ENCODE measurements at regions not wholly inside any gene's neighbourhood (a gene's known extent, or its start where the extent isn't known, plus 50 kb on each side); places are given as distances from the start of the nearest gene placed in this dataset.

- TF ChIP-seq GATA3 (IDR thresholded peaks at IDR 0.05; ENCODE audit: low read depth, low read length) = no peak
- no peak for TF ChIP-seq GATA2 (IDR thresholded peaks at IDR 0.05; ENCODE audit: low read depth, low read length)
Measured at GRCh38 chr13:50611117-50611781, 232.2 kb downstream of the DLEU7 start.

DNA sequence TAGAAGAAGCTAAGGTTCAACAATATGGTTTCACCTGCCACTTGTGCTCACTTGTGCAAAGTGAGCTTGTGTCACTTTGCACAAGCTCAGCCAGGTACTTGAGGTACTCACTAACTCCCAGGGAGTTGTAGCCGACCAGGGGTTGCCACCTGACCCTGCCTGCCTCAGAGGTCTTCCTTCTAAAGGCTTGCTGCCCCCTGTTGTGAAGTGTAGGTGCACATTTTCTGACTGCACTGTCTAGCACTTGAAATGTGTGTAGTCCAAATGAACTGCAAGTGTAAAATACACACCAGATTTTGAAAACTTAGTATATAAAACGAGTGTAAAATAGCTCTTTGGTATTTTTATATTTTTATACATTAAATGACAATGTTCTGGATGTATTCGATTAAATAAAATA is 230.8 kb downstream of the DLEU7 start:
- TF ChIP-seq GATA3 (IDR thresholded peaks at IDR 0.05; ENCODE audit: low read depth, low read length) (no peak), GATA2 (IDR thresholded peaks at IDR 0.05; ENCODE audit: low read depth, low read length) (no peak)

DNA sequence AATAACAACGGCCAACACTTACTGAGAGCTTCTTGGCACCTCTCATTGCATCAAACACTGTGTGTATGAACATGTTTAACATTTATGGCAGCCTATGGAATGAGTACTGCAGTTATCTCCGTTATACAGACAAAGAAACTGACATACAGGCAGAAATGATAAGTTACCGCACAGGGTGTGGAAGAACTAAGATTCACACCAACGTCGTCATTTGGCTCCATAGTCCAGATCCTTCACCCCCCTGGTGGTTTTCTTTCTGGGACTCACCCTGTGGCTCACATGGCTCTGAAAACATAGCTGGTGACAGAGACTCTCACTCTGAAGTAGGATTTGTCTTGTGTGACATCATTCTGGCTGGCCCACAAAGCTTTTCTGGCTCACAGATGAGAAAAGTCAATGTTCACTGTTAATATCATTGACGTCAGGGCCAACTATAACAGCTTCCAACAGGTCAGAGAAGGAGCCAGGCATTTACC is 230.1 kb downstream of the DLEU7 start:
- TF ChIP-seq GATA2 (IDR thresholded peaks at IDR 0.05; ENCODE audit: low read depth, low read length) = no peak
- TF ChIP-seq GATA3 (IDR thresholded peaks at IDR 0.05; ENCODE audit: low read depth, low read length) = no peak

- TF ChIP-seq GATA2 (IDR thresholded peaks at IDR 0.05; ENCODE audit: low read depth, low read length) = no peak
- TF ChIP-seq GATA3 (IDR thresholded peaks at IDR 0.05; ENCODE audit: low read depth, low read length) = no peak
Measured at GRCh38 chr13:50615234-50615633, 228.3 kb downstream of the DLEU7 start.

GRCh38 chr13:50616101-50616500 is 227.4 kb downstream of the DLEU7 start:
- TF ChIP-seq GATA3 (IDR thresholded peaks at IDR 0.05; ENCODE audit: low read depth, low read length) (no peak), GATA2 (IDR thresholded peaks at IDR 0.05; ENCODE audit: low read depth, low read length) (no peak)

- TF ChIP-seq GATA3 (IDR thresholded peaks at IDR 0.05; ENCODE audit: low read depth, low read length) = no peak
- TF ChIP-seq GATA2 (IDR thresholded peaks at IDR 0.05; ENCODE audit: low read depth, low read length) = no peak
Measured at GRCh38 chr13:50617134-50617721, 226.3 kb downstream of the DLEU7 start.

GRCh38 chr13:50618206-50618605 is 225.3 kb downstream of the DLEU7 start:
- no peak for TF ChIP-seq GATA3 (IDR thresholded peaks at IDR 0.05; ENCODE audit: low read depth, low read length)
- TF ChIP-seq GATA2 (IDR thresholded peaks at IDR 0.05; ENCODE audit: low read depth, low read length) = no peak

GRCh38 chr13:50626101-50626547 is 217.4 kb downstream of the DLEU7 start:
- TF ChIP-seq GATA2 (IDR thresholded peaks at IDR 0.05; ENCODE audit: low read depth, low read length) (no peak), GATA3 (IDR thresholded peaks at IDR 0.05; ENCODE audit: low read depth, low read length) (no peak)

- TF ChIP-seq GATA3 (IDR thresholded peaks at IDR 0.05; ENCODE audit: low read depth, low read length) (no peak), GATA2 (IDR thresholded peaks at IDR 0.05; ENCODE audit: low read depth, low read length) (no peak)
Measured at GRCh38 chr13:50627111-50627510, 216.4 kb downstream of the DLEU7 start.

DNA sequence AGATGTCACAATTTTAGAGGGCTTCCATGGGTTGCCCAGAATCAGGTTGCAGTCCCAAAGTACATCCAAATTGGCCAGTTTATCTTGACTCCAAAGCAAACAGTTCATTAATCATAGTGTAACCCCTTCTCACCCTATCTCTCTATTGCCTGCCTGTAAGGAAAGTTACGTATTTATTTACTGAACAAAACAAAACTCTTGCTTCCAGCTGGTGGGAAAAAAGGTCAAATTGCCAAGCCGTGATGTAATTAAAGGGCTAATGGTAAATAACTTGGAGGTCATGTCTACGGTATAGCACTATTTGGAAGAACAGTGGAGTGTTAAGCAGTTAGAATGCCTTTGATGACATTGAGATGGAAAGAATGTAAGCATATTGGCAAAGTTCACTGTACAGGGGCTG is 214.0 kb downstream of the DLEU7 start:
- TF ChIP-seq GATA2 (IDR thresholded peaks at IDR 0.05; ENCODE audit: low read depth, low read length) (no peak), GATA3 (IDR thresholded peaks at IDR 0.05; ENCODE audit: low read depth, low read length) (no peak)

DNA sequence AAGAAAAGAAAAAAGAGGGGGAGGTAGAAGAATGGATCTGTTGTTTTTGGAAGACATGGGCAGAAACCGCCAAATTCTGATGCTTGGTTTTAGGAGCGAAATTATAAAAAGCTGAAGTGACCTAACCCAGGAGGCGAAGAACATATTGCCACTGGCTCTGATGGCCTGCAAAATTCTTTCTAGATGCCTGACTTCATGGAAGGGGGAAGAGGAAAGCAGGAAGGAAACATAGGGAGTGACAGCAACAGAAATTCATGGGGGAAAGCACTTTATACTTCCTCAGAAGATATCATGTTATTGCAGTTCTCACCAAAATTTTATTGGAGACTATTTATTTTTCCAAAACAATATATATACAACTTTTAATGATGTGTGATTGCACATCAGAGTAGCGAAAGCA is 213.5 kb downstream of the DLEU7 start:
- TF ChIP-seq GATA3 (IDR thresholded peaks at IDR 0.05; ENCODE audit: low read depth, low read length) (no peak), GATA2 (IDR thresholded peaks at IDR 0.05; ENCODE audit: low read depth, low read length) (no peak)

DNA sequence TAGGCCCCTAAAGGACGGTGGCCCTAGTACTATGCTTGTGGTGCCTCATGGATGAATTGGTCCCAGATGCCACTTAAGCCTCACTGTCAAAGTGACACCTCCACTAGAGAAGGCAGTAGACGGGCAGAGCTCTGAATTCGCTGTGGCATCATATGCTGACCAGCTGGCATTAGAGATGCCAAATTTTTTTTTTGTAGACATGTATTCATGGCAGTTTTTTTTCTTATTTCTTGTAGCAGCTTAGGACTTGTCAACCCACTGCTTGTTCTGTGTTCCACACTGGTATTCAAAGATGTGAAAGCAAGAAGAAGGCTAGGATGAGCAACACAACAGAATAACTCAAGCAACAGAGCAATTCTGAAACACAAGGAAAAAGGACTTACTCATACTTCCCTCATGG is 212.5 kb downstream of the DLEU7 start:
- TF ChIP-seq GATA2 (IDR thresholded peaks at IDR 0.05; ENCODE audit: low read depth, low read length) = no peak
- no peak for TF ChIP-seq GATA3 (IDR thresholded peaks at IDR 0.05; ENCODE audit: low read depth, low read length)

DNA sequence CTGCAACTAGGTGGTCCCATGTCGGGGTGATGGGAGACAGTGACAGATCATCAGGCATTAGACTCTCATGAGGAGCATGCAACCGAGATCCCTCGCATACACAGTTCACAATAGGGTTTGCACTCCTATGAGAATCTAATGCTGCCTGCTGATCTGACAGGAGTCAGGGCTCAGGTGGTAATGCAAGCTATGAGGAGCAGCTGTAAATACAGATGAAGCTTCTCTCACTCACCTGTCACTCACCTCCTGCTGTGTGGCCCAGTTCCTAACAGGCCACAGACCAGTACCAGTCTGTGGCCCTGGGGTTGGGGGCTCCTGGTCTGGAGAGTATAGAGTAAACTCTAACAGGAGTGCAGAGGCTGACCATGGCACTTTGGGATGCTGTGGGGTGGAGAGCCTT is 209.2 kb downstream of the DLEU7 start:
- TF ChIP-seq GATA3 (IDR thresholded peaks at IDR 0.05; ENCODE audit: low read depth, low read length) (no peak), GATA2 (IDR thresholded peaks at IDR 0.05; ENCODE audit: low read depth, low read length) (no peak)

GRCh38 chr13:50635504-50635903 is 208.0 kb downstream of the DLEU7 start:
- TF ChIP-seq GATA2 (IDR thresholded peaks at IDR 0.05; ENCODE audit: low read depth, low read length) (no peak), GATA3 (IDR thresholded peaks at IDR 0.05; ENCODE audit: low read depth, low read length) (no peak)

DNA sequence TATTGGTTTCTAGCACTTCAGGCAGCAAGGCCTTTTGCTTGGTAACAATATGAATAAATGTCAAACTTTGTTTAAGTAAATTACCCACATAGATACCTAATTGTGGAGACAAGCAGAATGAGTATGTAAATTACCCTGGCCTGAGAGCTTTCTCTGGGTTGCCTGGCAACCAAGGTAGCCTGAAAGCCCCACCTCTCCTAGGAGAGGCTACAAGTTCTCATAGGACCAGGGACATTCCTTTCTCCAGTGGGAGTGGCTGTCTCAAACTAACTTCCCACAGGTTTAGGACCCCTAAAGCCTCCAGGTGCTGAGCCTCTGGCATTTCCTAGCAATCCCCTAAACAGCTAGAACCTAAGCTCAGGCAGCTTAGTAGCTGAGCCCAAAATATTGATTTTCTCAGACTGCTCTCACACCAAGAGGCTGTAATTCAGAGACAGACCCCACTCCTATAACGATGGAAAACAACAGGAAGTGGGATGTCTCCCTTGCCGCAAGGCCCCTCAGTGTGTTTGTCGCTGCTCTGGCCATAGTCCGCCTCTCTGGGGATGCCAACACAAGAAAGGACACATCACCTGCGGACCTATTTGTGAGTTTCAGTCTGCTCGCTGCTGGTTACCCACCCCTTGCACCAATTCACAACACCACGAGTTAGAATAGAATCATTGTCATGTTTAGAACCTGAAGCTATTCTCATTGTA is 207.3 kb downstream of the DLEU7 start:
- TF ChIP-seq GATA2 (IDR thresholded peaks at IDR 0.05; ENCODE audit: low read depth, low read length) (no peak), GATA3 (IDR thresholded peaks at IDR 0.05; ENCODE audit: low read depth, low read length) (no peak)

Data from SH-SY5Y (cell line).